Activated naive CD4-positive, alpha-beta T cell treated with anti-CD3 and anti-CD28 coated beads, Interleukin-2, amount 50 U/mL, for 24 hours (primary cell): ENCODE measurements at regions not wholly inside any gene's neighbourhood (a gene's known extent, or its start where the extent isn't known, plus 50 kb on each side); places are given as distances from the start of the nearest gene placed in this dataset.
"Not testable (repeated sequence)": the region's sequence is repeated elsewhere in the genome, so short reads cannot be mapped to it uniquely, and the experiment has no call there.

Source experiments
- H3K27ac Mint-ChIP-seq: one replicate; pipeline ENCODE4 v1.8.0; 2021; ENCODE audit warnings: mild to moderate bottlenecking, mixed read lengths
- H3K27me3 Mint-ChIP-seq: one replicate; pipeline ENCODE4 v1.8.0; 2021; ENCODE audit warnings: mixed read lengths
- H3K36me3 Mint-ChIP-seq: one replicate; pipeline ENCODE4 v1.8.0; 2021; ENCODE audit warnings: mixed read lengths
- H3K4me1 Mint-ChIP-seq: one replicate; pipeline ENCODE4 v1.8.0; 2021; ENCODE audit warnings: mixed read lengths
- H3K4me3 Mint-ChIP-seq: one replicate; pipeline ENCODE4 v1.8.0; 2021; ENCODE audit warnings: mild to moderate bottlenecking, mixed read lengths
- H3K9me3 Mint-ChIP-seq: one replicate; pipeline ENCODE4 v1.8.0; 2021; ENCODE audit warnings: mixed read lengths

DNA sequence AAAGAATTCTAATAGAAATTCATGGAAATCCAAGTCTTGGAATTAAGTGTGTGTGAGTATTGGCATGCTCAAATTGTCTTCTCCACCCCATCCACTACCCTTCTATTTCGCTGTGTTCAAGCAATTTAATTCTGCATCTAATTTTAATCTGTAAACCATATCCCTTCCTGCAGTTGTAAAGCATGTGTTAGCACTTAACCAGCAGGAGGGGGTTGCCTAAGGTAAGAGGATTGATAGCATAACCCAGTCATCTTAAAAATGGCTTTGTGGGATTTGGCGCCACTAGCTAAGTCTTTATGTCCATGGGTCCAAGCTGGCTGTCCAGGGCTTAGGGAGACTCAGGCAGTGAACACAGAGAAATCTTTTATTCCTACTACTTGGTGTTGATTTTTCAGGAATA, 210.3 kb downstream of the PTPRC start:
- H3K4me1 Mint-ChIP-seq: no peaks in the 10 kb centered on the region

DNA sequence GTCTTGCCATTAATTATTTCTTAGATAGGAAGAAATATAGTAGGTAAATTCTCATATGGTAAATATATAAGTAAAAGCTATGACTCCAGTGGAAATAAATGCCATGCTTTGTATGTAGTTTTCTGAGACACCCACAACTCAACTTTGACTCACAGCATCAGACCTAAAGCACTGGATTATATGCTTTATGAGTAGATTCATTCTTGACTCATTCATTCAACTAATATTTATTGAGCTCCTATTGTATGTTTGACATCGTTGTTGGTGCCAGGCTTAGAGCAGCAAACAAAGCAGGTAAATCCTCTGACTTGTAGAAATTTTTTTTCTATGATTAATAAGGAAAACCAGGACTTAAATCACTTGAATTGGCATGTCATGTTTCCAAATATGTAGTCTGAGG, 211.4 kb downstream of the PTPRC start:
- Mint-ChIP-seq H3K27me3 (no peaks in the 10 kb centered on the region), H3K4me1 (no peaks in the 10 kb centered on the region), H3K27ac (no peak overlapping the region), H3K9me3 (peaks cover 8% of the 10 kb centered on the region), H3K36me3 (peaks cover 11% of the 10 kb centered on the region), H3K4me3 (no peak overlapping the region)

More for the DNA sequence above, 210.3 kb downstream of the PTPRC start:
- no peak overlapping the region for H3K27ac Mint-ChIP-seq
- H3K36me3 Mint-ChIP-seq: peaks cover 8% of the 10 kb centered on the region
- no peaks in the 10 kb centered on the region for H3K27me3 Mint-ChIP-seq
- H3K4me3 Mint-ChIP-seq: no peak overlapping the region
- H3K9me3 Mint-ChIP-seq: peaks cover 8% of the 10 kb centered on the region

DNA sequence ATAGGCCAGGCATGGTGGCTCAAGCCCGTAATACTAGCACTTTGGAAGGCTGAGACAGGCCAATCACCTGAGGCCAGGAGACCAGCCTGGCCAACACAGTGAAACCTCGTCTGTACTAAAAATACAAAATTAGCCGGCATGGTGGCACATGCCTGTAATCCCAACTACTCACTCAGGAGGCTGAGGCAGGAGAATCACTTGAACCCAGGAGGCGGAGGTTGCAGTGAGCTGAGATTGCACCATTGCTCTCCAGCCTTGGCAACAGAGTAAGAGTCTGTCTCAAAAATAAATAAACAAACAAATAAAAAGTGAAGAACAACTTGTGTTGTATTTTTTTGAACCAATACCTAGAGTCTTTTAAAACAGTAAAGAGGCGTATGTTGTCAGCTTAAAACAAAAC, 212.1 kb downstream of the PTPRC start:
- H3K27ac Mint-ChIP-seq, H3K9me3 Mint-ChIP-seq, H3K27me3 Mint-ChIP-seq, H3K4me1 Mint-ChIP-seq, H3K4me3 Mint-ChIP-seq: not testable (repeated sequence)
- peaks cover 13% of the 10 kb centered on the region for H3K36me3 Mint-ChIP-seq

DNA sequence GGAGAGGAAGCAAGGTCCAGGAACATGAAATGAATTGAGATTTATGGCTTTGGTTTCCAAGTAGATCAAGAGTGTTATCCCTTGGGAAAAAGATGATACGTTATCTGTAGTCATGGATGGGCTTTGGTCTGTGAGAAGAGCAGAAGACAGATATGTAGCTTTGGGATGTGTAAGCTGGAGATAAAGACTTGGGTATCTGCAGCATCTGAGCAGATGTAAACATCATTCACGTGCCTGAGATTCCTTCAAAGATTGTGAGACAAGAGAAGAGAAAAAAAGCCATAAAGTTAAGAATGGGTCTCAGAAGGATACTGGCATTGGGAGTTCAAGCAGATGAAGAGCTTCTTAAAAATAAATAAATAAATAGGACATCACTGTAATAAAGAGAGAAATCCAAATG, 217.8 kb downstream of the PTPRC start:
- Mint-ChIP-seq H3K4me1 (no peaks in the 10 kb centered on the region), H3K27me3 (no peaks in the 10 kb centered on the region), H3K4me3 (no peak overlapping the region), H3K9me3 (no peaks in the 10 kb centered on the region), H3K36me3 (peaks cover 20% of the 10 kb centered on the region), H3K27ac (no peak overlapping the region)

DNA sequence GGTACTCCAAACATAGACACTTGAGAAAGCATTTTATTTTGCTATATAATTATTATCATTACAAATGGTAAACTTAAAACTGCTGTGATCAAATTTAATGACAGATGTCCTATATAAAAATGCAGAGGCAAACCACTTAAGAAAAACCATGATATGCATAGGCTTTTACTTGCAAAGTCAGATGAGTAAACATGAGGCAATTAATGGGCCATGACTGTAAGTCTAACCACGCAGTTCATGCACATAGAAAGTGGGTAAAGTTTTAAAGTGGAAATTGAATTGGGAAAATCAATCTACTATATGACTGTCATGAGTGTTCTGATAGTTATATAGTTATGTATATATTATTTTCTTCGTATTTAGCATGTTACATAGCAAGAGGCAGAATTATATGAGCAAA, 219.2 kb downstream of the PTPRC start:
- peaks cover 20% of the 10 kb centered on the region for H3K36me3 Mint-ChIP-seq
- H3K27me3 Mint-ChIP-seq: no peaks in the 10 kb centered on the region
- no peak overlapping the region for H3K27ac Mint-ChIP-seq

DNA sequence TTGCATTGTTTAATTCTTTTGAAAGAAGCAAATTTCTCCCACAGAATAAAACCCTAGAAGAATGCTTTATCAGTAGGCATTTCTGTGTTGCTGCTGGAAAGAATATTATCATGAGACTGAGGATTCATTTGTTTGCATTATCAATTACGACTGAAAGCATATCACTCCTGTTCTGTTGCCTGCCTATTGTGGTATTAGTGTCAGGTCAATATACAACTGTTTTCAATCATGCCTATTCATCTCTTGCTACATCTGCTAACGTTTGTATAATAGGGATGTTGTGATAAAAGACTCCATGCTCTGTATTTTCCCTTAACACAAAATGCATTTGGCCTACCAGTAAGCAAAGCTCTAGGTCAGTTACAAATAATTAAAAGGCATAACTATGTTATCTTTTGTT, 221.5 kb downstream of the PTPRC start:
- H3K4me1 Mint-ChIP-seq: peaks cover 3% of the 10 kb centered on the region
- no peaks in the 10 kb centered on the region for H3K9me3 Mint-ChIP-seq
- peaks cover 15% of the 10 kb centered on the region for H3K36me3 Mint-ChIP-seq
- no peaks in the 10 kb centered on the region for H3K27me3 Mint-ChIP-seq
- H3K4me3 Mint-ChIP-seq: no peak overlapping the region
- H3K27ac Mint-ChIP-seq: no peak overlapping the region

More for the DNA sequence above, 219.2 kb downstream of the PTPRC start:
- Mint-ChIP-seq H3K4me1 (peaks cover 3% of the 10 kb centered on the region), H3K4me3 (no peak overlapping the region), H3K9me3 (no peaks in the 10 kb centered on the region)

DNA sequence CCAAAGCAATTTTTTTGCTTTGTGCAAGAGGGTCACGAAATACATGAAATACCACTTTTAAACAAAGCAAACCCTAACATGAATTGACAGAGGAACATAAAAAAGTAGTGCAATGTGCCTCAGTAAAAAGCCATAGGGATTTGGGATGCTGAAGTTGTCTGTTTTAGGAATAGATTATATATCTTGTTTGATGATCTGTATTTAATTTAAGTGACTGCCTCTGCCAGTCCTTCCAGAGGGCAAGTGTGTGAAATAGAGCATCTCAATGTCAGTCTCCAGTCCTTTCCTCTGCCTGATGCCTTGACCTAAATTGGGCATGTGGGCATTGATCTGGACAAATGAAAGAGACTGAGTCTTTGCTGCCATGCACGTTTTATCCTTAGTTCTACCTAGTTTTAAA, 222.8 kb downstream of the PTPRC start:
- no peak overlapping the region for H3K4me3 Mint-ChIP-seq
- peaks cover 3% of the 10 kb centered on the region for H3K4me1 Mint-ChIP-seq
- H3K36me3 Mint-ChIP-seq: peaks cover 13% of the 10 kb centered on the region
- no peak overlapping the region for H3K27ac Mint-ChIP-seq
- no peaks in the 10 kb centered on the region for H3K9me3 Mint-ChIP-seq
- H3K27me3 Mint-ChIP-seq: no peaks in the 10 kb centered on the region

DNA sequence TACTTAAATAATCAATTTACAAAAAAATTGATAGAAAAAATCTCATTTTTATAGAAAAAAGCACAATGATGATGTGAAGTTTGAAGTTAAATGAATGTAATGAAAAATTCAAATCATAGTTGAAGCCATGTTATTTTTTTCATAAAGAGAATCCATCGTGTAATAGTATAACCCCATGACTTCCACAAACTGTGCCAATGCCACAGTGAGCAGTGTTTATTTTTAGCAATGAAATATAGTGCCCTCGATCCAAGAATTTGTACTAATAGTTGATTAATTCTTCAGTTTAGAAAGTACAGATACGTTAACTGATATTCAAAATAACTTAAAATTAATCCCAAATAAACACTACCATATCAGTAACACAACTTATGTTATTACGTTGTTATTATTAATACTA, 225.9 kb downstream of the PTPRC start:
- peaks cover 7% of the 10 kb centered on the region for H3K4me1 Mint-ChIP-seq
- no peaks in the 10 kb centered on the region for H3K27me3 Mint-ChIP-seq
- no peak overlapping the region for H3K4me3 Mint-ChIP-seq
- H3K9me3 Mint-ChIP-seq: no peaks in the 10 kb centered on the region
- H3K36me3 Mint-ChIP-seq: peaks cover 2% of the 10 kb centered on the region
- no peak overlapping the region for H3K27ac Mint-ChIP-seq

DNA sequence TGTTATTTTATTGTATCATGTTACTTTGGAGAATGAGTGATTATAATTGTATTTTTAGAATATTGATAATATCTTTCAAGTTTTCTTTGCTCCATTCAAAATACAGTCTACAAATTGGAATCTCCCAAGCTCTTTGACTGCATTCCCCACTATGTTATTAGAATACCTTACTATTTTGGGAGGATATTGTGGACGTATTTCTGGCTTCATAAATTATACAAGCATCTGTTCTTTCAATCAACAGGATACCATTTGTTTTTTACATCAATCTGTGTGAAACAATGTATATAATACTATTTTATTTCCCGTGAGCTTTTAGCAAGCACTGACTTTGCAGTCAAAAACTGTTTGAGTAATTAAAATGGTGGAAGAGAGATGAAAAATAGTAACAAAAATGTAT, 226.5 kb downstream of the PTPRC start:
- peaks cover 7% of the 10 kb centered on the region for H3K4me1 Mint-ChIP-seq
- H3K36me3 Mint-ChIP-seq: peaks cover 2% of the 10 kb centered on the region
- no peak overlapping the region for H3K4me3 Mint-ChIP-seq
- no peaks in the 10 kb centered on the region for H3K9me3 Mint-ChIP-seq
- H3K27me3 Mint-ChIP-seq: no peaks in the 10 kb centered on the region
- no peak overlapping the region for H3K27ac Mint-ChIP-seq

DNA sequence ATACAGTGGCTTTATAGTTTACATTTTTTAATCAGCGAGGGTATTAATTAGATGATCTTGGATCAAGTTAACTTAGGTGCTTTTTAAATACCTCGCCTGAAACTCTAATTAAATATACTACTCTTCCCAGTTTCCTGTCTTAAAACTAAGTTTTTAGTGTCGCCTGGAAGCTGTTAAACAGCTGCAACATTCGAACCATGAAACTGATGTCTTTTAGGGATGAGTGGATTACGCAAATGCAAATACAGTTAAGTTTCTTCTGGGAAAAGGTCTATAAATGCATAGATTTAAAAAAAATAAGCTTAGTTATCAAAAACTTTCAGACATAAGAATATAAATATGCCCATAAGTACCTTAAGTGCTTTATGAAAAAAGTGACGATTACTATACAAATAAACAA, 228.3 kb downstream of the PTPRC start:
- peaks cover 6% of the 10 kb centered on the region for H3K4me1 Mint-ChIP-seq
- no peak overlapping the region for H3K4me3 Mint-ChIP-seq
- H3K9me3 Mint-ChIP-seq: no peaks in the 10 kb centered on the region
- H3K27me3 Mint-ChIP-seq: no peaks in the 10 kb centered on the region
- no peak overlapping the region for H3K27ac Mint-ChIP-seq
- H3K36me3 Mint-ChIP-seq: peaks cover 2% of the 10 kb centered on the region

DNA sequence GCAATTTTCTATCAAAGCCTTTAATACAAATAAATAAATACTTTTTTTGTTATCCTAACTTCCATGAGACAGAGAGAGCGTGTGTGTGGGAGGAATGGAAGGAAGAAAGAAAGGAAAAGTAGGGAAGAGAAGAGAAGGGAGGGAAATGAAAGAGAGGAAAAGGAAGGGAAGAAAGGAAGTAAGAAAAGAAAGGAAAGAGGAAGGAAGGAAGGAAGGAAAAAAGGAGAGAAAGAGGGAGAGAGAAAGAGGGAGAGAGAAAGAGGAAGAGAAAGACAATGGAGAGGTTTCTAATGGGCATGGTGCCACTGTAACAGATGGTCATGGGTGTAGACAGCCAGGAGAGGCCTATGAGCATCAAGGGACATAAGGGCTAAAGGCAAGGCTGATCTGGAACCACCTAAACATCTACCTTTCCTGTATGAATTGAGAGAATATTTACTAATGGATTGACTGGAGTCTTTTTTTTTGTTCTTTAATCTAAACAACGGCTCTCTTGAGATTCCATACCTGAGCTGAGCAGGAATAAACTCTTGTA, 234.9 kb downstream of the PTPRC start:
- peaks cover 14% of the 10 kb centered on the region for H3K36me3 Mint-ChIP-seq
- peaks cover under 1% of the 10 kb centered on the region for H3K9me3 Mint-ChIP-seq
- H3K27ac Mint-ChIP-seq: no peak overlapping the region
- no peaks in the 10 kb centered on the region for H3K27me3 Mint-ChIP-seq
- H3K4me1 Mint-ChIP-seq: no peaks in the 10 kb centered on the region
- H3K4me3 Mint-ChIP-seq: no peak overlapping the region

DNA sequence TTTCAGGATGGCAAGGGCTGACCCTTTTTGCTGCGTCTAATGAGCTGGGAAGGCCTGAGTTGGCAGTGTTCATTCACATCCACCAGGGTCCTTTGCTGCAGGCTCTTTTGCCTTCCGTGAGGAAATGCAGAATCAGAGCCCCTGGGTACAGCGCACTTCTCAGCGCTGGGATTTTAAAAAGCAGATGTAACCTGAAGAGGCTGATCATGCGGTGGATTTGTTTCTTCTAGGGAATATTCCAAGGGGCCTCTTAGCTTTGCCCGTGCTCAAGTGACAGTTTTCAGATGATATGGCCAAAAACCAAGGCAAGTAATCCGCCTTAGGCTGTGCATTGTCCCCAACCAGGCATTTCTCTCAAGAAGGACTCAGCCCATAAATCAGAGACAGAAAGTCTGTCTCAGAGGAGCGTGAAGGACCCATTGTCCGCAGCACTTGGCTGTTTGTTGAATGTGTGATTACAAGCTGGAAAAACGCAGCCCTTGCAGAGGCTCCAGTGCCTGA, 237.6 kb downstream of the PTPRC start:
- Mint-ChIP-seq H3K27me3 (no peaks in the 10 kb centered on the region), H3K9me3 (peaks cover 6% of the 10 kb centered on the region), H3K4me1 (peaks cover 18% of the 10 kb centered on the region), H3K27ac (no peak overlapping the region), H3K4me3 (no peak overlapping the region), H3K36me3 (peaks cover 23% of the 10 kb centered on the region)

DNA sequence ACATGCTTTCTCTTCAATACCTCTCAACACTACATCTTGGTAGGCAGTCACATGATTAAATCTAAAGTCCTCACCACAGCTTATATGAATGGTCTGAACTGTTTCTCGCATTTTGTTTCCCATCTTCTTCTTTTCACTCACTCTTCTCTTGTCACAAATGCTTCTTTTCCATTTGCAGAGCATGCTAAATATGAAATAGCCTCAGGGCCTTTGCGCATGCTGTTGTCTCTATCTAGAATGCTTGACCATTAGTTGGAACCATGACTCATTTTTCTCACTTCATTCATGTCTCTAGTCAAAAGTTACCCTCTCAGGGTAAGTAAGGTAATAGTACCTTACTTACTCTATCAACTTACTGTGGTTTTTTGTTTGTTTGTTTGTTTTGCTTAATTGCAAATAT, 239.7 kb downstream of the PTPRC start:
- H3K27me3 Mint-ChIP-seq: no peaks in the 10 kb centered on the region
- peaks cover 20% of the 10 kb centered on the region for H3K36me3 Mint-ChIP-seq
- peaks cover 6% of the 10 kb centered on the region for H3K9me3 Mint-ChIP-seq
- peaks cover 37% of the 10 kb centered on the region for H3K4me1 Mint-ChIP-seq
- H3K4me3 Mint-ChIP-seq: no peak overlapping the region
- H3K27ac Mint-ChIP-seq: no peak overlapping the region

DNA sequence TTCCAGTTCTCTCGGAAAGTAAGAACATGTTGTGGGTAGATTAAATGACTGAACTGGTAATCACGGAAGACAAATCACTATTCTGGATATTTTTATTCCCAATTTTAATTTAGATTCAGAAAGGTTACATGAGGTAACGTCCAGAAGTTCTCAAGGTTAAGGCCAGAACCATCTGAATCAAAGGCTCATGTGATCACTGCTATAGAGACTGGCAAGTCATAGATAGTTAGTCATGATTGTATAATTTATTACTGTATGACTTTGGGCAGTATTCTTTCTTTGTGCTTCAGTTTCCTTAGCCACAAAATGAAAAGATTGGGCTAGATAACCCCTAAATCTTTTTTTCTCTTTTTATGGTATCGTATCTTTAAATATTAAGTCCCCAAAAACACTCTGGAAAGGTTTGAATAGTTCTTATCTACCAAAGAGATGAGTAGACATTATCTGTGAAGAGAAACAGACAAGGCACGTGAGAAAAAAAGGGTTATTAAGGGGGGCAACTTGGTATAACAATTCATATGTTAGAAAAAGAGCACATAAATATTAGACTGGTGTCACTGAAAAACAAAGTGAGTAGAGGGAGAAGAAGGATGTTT, 241.0 kb downstream of the PTPRC start:
- H3K27ac Mint-ChIP-seq: peak overlapping the region; percentile 96
- H3K4me1 Mint-ChIP-seq: peaks cover 45% of the 10 kb centered on the region
- no peaks in the 10 kb centered on the region for H3K27me3 Mint-ChIP-seq
- H3K9me3 Mint-ChIP-seq: peaks cover 6% of the 10 kb centered on the region
- H3K36me3 Mint-ChIP-seq: peaks cover 19% of the 10 kb centered on the region
- no peak overlapping the region for H3K4me3 Mint-ChIP-seq

DNA sequence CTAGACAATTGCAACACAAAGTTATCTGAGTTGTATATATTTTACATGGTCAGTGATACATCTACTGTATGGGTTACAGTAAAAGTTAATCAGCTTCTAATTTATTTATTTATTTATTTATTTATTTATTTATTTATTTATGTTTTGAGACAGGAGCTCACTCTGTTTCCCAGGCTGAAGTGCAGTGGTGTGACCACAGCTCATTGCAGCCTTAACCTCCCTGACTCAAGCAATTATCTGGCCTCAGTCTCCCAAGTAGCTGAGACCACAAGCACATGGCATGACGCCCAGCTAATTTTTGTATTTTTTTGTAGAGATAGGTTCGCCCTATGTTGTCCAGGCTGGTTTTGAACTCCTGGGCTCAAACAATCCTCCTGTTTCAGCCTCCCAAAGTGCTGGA, 241.6 kb downstream of the PTPRC start:
- Mint-ChIP-seq H3K4me1 (peaks cover 48% of the 10 kb centered on the region), H3K9me3 (peaks cover 6% of the 10 kb centered on the region), H3K36me3 (peaks cover 17% of the 10 kb centered on the region), H3K27ac (peak overlapping the region; percentile 96), H3K27me3 (no peaks in the 10 kb centered on the region), H3K4me3 (no peak overlapping the region)

DNA sequence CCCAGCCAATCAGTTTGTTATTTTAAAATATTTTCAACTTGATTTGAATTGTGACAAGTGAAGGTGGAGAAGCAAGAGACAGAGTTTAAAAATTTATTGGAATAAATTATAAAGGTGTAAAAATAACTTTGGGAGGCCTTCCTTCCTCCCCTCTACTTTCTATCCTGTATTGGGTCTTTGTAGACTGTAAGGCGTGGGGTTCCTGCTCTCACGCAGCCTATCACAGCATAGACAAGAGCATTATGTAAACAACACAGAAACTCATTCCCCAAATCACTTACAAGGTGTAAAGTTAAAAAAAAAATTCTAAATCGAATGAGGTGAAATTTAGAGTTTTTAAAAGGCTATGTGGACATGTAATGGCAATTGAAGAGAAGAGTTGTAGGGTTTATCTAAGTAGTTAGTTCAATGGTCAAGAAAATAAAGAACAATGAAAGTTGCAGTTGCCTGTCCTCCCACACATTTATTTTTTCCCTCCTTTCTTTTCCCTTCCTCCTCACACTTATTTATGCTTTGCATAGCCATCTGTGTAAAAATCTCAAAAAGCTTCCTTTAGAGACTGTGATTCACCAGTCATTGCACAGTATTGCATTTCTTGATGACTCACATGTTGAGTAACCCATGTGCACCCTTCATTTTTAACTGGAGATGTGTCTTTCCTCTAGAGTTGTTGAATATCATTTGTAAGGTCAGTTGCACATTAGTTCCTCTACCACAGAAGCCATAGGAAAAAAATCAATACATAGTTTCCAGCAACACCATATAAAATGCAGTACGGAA, 242.2 kb downstream of the PTPRC start:
- Mint-ChIP-seq H3K4me3 (peak overlapping the region; percentile 31), H3K27ac (peak overlapping the region; percentile 87), H3K36me3 (peaks cover 17% of the 10 kb centered on the region), H3K4me1 (peaks cover 49% of the 10 kb centered on the region), H3K9me3 (peaks cover 6% of the 10 kb centered on the region), H3K27me3 (no peaks in the 10 kb centered on the region)
